OCI-LY1 (cell line): ENCODE measurements at regions not wholly inside any gene's neighbourhood (a gene's known extent, or its start where the extent isn't known, plus 50 kb on each side); places are given as distances from the start of the nearest gene placed in this dataset.

ENCODE experiments used
- H2AFZ ChIP-seq: fragments of 200-600 bp; sonication (generic), shearing (Covaris generic); 2 replicates; pipeline ENCODE4 v1.6.0; 2014; ENCODE audit warnings: antibody characterized with exemption, mild to moderate bottlenecking, low read length
- H3F3A ChIP-seq: fragments of 200-600 bp; sonication (generic), shearing (Covaris generic); 2 replicates; pipeline ENCODE4 v1.6.0; 2014; ENCODE audit warnings: mild to moderate bottlenecking, antibody characterized with exemption, low read length, moderate library complexity; ENCODE audit not compliant: insufficient read depth
- H3K27ac ChIP-seq: fragments of 200-600 bp; sonication (generic); 2 replicates; pipeline ENCODE4 v1.5.1; 2014; ENCODE audit warnings: low read length, mixed run types, mild to moderate bottlenecking, low read depth; ENCODE audit not compliant: poor library complexity, severe bottlenecking
- H3K27me3 ChIP-seq: fragments of 200-600 bp; sonication (generic); 2 replicates; pipeline ENCODE4 v1.6.0; 2014; ENCODE audit warnings: antibody characterized with exemption, mild to moderate bottlenecking, low read length, moderate library complexity; ENCODE audit not compliant: insufficient read depth
- H3K36me3 ChIP-seq: fragments of 200-600 bp; sonication (generic); 2 replicates; pipeline ENCODE4 v1.6.1; 2014; ENCODE audit warnings: mild to moderate bottlenecking, antibody characterized with exemption, low read length, moderate library complexity, mixed read lengths; ENCODE audit not compliant: insufficient read depth
- H3K4me1 ChIP-seq: fragments of 200-600 bp; sonication (generic); 2 replicates; pipeline ENCODE4 v1.5.1; 2014; ENCODE audit warnings: mild to moderate bottlenecking, low read length, moderate library complexity; ENCODE audit not compliant: insufficient read depth, severe bottlenecking
- H3K4me2 ChIP-seq: fragments of 200-600 bp; sonication (generic), shearing (Covaris generic); 2 replicates; pipeline ENCODE4 v1.6.1; 2014; ENCODE audit warnings: low read length
- H3K4me3 ChIP-seq: fragments of 200-600 bp; sonication (generic); 2 replicates; pipeline ENCODE4 v1.5.1; 2014; ENCODE audit warnings: low read length, low read depth, mild to moderate bottlenecking, mixed read lengths; ENCODE audit not compliant: poor library complexity, severe bottlenecking
- H3K79me2 ChIP-seq: fragments of 200-600 bp; shearing (Covaris generic); 2 replicates; pipeline ENCODE4 v1.6.1; 2016; ENCODE audit warnings: mixed run types, low read length, mixed read lengths; ENCODE audit not compliant: insufficient read depth
- H3K9ac ChIP-seq: fragments of 200-600 bp; sonication (generic), shearing (Covaris generic); 2 replicates; pipeline ENCODE4 v1.6.1; 2014; ENCODE audit warnings: mild to moderate bottlenecking, low read length, mixed read lengths
- H3K9me2 ChIP-seq: fragments of 200-600 bp; sonication (generic), shearing (Covaris generic); 2 replicates; pipeline ENCODE4 v1.6.1; 2014; ENCODE audit warnings: low read depth, mild to moderate bottlenecking, low read length, mixed read lengths
- H3K9me3 ChIP-seq: fragments of 200-600 bp; shearing (Covaris generic); 2 replicates; pipeline ENCODE4 v1.6.1; 2014; ENCODE audit warnings: low read length, mixed read lengths
- H4K20me1 ChIP-seq: fragments of 200-600 bp; sonication (generic), shearing (Covaris generic); 2 replicates; pipeline ENCODE4 v1.6.0; 2016; ENCODE audit warnings: mild to moderate bottlenecking, low read length; ENCODE audit not compliant: insufficient read depth
- CTCF ChIP-seq: fragments of 200-600 bp; sonication (generic), shearing (Covaris generic); IDR thresholded peaks from 2 replicates; pipeline ENCODE4 v1.5.1; 2017; ENCODE audit warnings: mild to moderate bottlenecking, antibody characterized with exemption, low read length, moderate library complexity, mixed read lengths
- EZH2 ChIP-seq: fragments of 200-600 bp; sonication (generic), shearing (Covaris generic); IDR thresholded peaks from 2 replicates; pipeline ENCODE4 v1.8.0; 2017; ENCODE audit warnings: borderline replicate concordance, mixed run types, mild to moderate bottlenecking, antibody characterized with exemption, low read length, moderate library complexity, mixed read lengths

- no peaks in the 10 kb centered on the region for H3K9me3 ChIP-seq
- no peak overlapping the region for H3K4me2 ChIP-seq
- H3K9ac ChIP-seq: no peak overlapping the region
- no peaks in the 10 kb centered on the region for H4K20me1 ChIP-seq
- H3F3A ChIP-seq: no peaks in the 10 kb centered on the region
- H3K9me2 ChIP-seq: no peaks in the 10 kb centered on the region
- H3K36me3 ChIP-seq: no peaks in the 10 kb centered on the region
- no peaks in the 10 kb centered on the region for H3K79me2 ChIP-seq
- H2AFZ ChIP-seq: no peak overlapping the region
- no peak overlapping the region for H3K4me3 ChIP-seq
- no peaks in the 10 kb centered on the region for H3K27me3 ChIP-seq
- H3K4me1 ChIP-seq: no peaks in the 10 kb centered on the region
- no peak overlapping the region for H3K27ac ChIP-seq
- TF ChIP-seq CTCF (no peak), EZH2 (no peak)
Observed at GRCh38 chr3:25019506-25019905, 408.6 kb upstream of the RARB start.

- Histone ChIP-seq H3K36me3 (no peaks in the 10 kb centered on the region), H3F3A (no peaks in the 10 kb centered on the region), H3K4me2 (no peak overlapping the region), H2AFZ (no peak overlapping the region), H3K9ac (no peak overlapping the region), H3K79me2 (no peaks in the 10 kb centered on the region), H3K9me3 (no peaks in the 10 kb centered on the region), H3K27me3 (no peaks in the 10 kb centered on the region), H4K20me1 (no peaks in the 10 kb centered on the region), H3K4me3 (no peak overlapping the region), H3K9me2 (no peaks in the 10 kb centered on the region), H3K4me1 (no peaks in the 10 kb centered on the region), H3K27ac (no peak overlapping the region)
- TF ChIP-seq EZH2: no peak
- peak; percentile 22; the same call in 1 of the 2 replicates for TF ChIP-seq CTCF
Observed at GRCh38 chr3:25021816-25022215, 406.2 kb upstream of the RARB start.

- H3K27me3 ChIP-seq: no peaks in the 10 kb centered on the region
- no peak overlapping the region for H2AFZ ChIP-seq
- TF ChIP-seq EZH2: no peak
- TF ChIP-seq CTCF: no peak
- no peaks in the 10 kb centered on the region for H3K36me3 ChIP-seq
- no peaks in the 10 kb centered on the region for H4K20me1 ChIP-seq
- H3K9me2 ChIP-seq: no peaks in the 10 kb centered on the region
- no peaks in the 10 kb centered on the region for H3K9me3 ChIP-seq
- H3K27ac ChIP-seq: no peak overlapping the region
- no peaks in the 10 kb centered on the region for H3F3A ChIP-seq
- no peak overlapping the region for H3K9ac ChIP-seq
- no peak overlapping the region for H3K4me2 ChIP-seq
- no peaks in the 10 kb centered on the region for H3K79me2 ChIP-seq
- H3K4me3 ChIP-seq: no peak overlapping the region
- H3K4me1 ChIP-seq: no peaks in the 10 kb centered on the region
Observed at GRCh38 chr3:25023876-25024275, 404.2 kb upstream of the RARB start.
